GM23248 (cell line): ENCODE measurements at regions not wholly inside any gene's neighbourhood (a gene's known extent, or its start where the extent isn't known, plus 50 kb on each side); places are given as distances from the start of the nearest gene placed in this dataset.

Experiments used
- DNase-seq: peaks from one replicate; pipeline ENCODE4 v3.0.0-alpha.2; 2015
- H2AFZ ChIP-seq: fragments of 200-600 bp; sonication (generic); 2 replicates; pipeline ENCODE4 v1.6.1; 2016; ENCODE audit warnings: antibody characterized with exemption
- H3F3A ChIP-seq: fragments of 200-600 bp; sonication (generic); 2 replicates; pipeline ENCODE4 v1.6.1; 2016; ENCODE audit warnings: mild to moderate bottlenecking, antibody characterized with exemption, mixed run types; ENCODE audit not compliant: insufficient read depth
- H3K27ac ChIP-seq: fragments of 200-600 bp; sonication (generic); 2 replicates; pipeline ENCODE4 v1.5.1; 2016; ENCODE audit warnings: mild to moderate bottlenecking
- H3K27me3 ChIP-seq: fragments of 200-600 bp; sonication (generic); replicated peaks from 2 replicates; pipeline ENCODE4 v1.6.1; 2016; ENCODE audit warnings: mild to moderate bottlenecking; ENCODE audit not compliant: insufficient read depth
- H3K36me3 ChIP-seq: fragments of 200-600 bp; sonication (generic); 2 replicates; pipeline ENCODE4 v1.6.1; 2016; ENCODE audit warnings: low read depth, mild to moderate bottlenecking
- H3K4me1 ChIP-seq: fragments of 200-600 bp; sonication (generic); 2 replicates; pipeline ENCODE4 v1.6.1; 2016; ENCODE audit warnings: mild to moderate bottlenecking; ENCODE audit not compliant: insufficient read depth
- H3K4me2 ChIP-seq: fragments of 200-600 bp; sonication (generic); one replicate; pipeline ENCODE4 v1.6.1; 2016; ENCODE audit warnings: mild to moderate bottlenecking; ENCODE audit not compliant: unreplicated experiment
- H3K4me3 ChIP-seq: fragments of 200-600 bp; sonication (generic); 2 replicates; pipeline ENCODE4 v1.5.1; 2016; ENCODE audit warnings: mild to moderate bottlenecking
- H3K79me2 ChIP-seq: fragments of 200-600 bp; sonication (generic); 2 replicates; pipeline ENCODE4 v1.6.1; 2016; ENCODE audit warnings: mild to moderate bottlenecking; ENCODE audit not compliant: insufficient read depth
- H3K9ac ChIP-seq: fragments of 200-600 bp; sonication (generic); 2 replicates; pipeline ENCODE4 v1.6.1; 2016; ENCODE audit warnings: mild to moderate bottlenecking
- H3K9me2 ChIP-seq: fragments of 200-600 bp; sonication (generic); 2 replicates; pipeline ENCODE4 v1.6.1; 2016; ENCODE audit warnings: mixed run types, mild to moderate bottlenecking, moderate library complexity; ENCODE audit not compliant: insufficient read depth
- H3K9me3 ChIP-seq: fragments of 200-600 bp; sonication (generic); one replicate; pipeline ENCODE4 v1.6.1; 2017; ENCODE audit warnings: low read depth
- H4K20me1 ChIP-seq: fragments of 200-600 bp; sonication (generic); 2 replicates; pipeline ENCODE4 v1.6.0; 2016; ENCODE audit not compliant: insufficient read depth
- EZH2 ChIP-seq: fragments of 200-600 bp; sonication (generic); IDR thresholded peaks from 2 replicates; pipeline ENCODE4 v1.6.1; 2018; ENCODE audit warnings: antibody characterized with exemption, mild to moderate bottlenecking; ENCODE audit not compliant: insufficient read depth, poor library complexity, severe bottlenecking
- EZH2phosphoT487 ChIP-seq: fragments of 200-600 bp; sonication (generic); IDR thresholded peaks from 2 replicates; pipeline ENCODE4 v1.6.1; 2018; ENCODE audit warnings: antibody characterized with exemption, moderate library complexity, mild to moderate bottlenecking, low read depth; ENCODE audit not compliant: insufficient read depth
- WGBS, 2 experiments: methylation state at CpG; one replicate each; pipeline ENCODE4 v1.1.6; 2015 to 2017; ENCODE audit warnings: low lambda C conversion rate in 2 of 2, low coverage in 1 of 2; ENCODE audit errors: missing lambda C conversion rate in 2 of 2; 5-methylcytosine and 5-hydroxymethylcytosine counted together
- in situ Hi-C: fragments of 300-500 bp; cut with MboI; formaldehyde crosslinking; loops from 2 replicates; pipeline ENCODE4 v1.15.0; 2020

GRCh38 chr4:153912301-153912700, 123.4 kb upstream of the SFRP2 start:
- no peak for DNase-seq

GRCh38 chr4:153909672-153910071, 120.8 kb upstream of the SFRP2 start:
- TF ChIP-seq EZH2phosphoT487 (no peak), EZH2 (no peak)
- Histone ChIP-seq H3K9me2 (no peaks in the 10 kb centered on the region), H3K4me2 (no peak overlapping the region), H2AFZ (no peak overlapping the region), H3K4me1 (no peaks in the 10 kb centered on the region), H3K9me3 (no peaks in the 10 kb centered on the region), H3K4me3 (no peak overlapping the region), H3K36me3 (no peaks in the 10 kb centered on the region), H3K79me2 (no peaks in the 10 kb centered on the region), H4K20me1 (no peaks in the 10 kb centered on the region), H3F3A (no peaks in the 10 kb centered on the region), H3K27ac (no peak overlapping the region), H3K9ac (no peak overlapping the region), H3K27me3 (no peaks in the 10 kb centered on the region)
- 0 to 9% methylated on average over 1 of the region's 1 CpG for WGBS, 2 experiments
- no peak for DNase-seq
- in situ Hi-C loops = no loop called here

More at GRCh38 chr4:153912301-153912700, 123.4 kb upstream of the SFRP2 start:
- Histone ChIP-seq H2AFZ (no peak overlapping the region), H3K9me3 (no peaks in the 10 kb centered on the region), H3F3A (no peaks in the 10 kb centered on the region), H3K4me2 (no peak overlapping the region), H3K9ac (no peak overlapping the region), H3K27ac (no peak overlapping the region), H3K4me1 (no peaks in the 10 kb centered on the region), H3K79me2 (no peaks in the 10 kb centered on the region), H3K36me3 (no peaks in the 10 kb centered on the region), H3K27me3 (no peaks in the 10 kb centered on the region), H4K20me1 (no peaks in the 10 kb centered on the region), H3K4me3 (no peak overlapping the region), H3K9me2 (no peaks in the 10 kb centered on the region)
- in situ Hi-C loops = no loop called here
- no peak for TF ChIP-seq EZH2phosphoT487
- no peak for TF ChIP-seq EZH2

DNA sequence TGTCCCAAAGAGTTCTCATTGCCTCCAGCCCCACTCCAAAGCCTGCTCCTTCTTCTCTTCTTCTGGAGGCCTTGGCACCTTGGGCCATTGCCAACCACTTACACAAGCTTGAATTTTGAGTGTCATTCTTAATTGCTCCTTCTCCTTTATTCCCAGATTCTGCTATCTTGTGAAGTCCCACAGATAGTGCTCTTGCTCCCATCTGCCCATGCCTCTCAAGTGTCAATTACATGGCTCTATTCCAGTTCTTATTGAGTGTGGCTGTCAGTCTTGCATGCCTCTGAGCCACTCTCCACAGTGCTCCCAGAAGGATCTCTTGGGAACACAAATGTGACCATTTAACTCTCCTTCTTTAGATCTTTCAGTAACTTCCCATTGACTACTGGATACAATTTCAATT, 117.3 kb upstream of the SFRP2 start:
- no peak for TF ChIP-seq EZH2
- TF ChIP-seq EZH2phosphoT487 = no peak
- in situ Hi-C loops = no loop called here
- H2AFZ ChIP-seq = no peak overlapping the region
- no peaks in the 10 kb centered on the region for H3K36me3 ChIP-seq
- no peak for DNase-seq
- H3K4me2 ChIP-seq = no peak overlapping the region
- no peak overlapping the region for H3K4me3 ChIP-seq
- no peaks in the 10 kb centered on the region for H3K9me2 ChIP-seq
- H3K9me3 ChIP-seq = no peaks in the 10 kb centered on the region
- H3K27me3 ChIP-seq = no peaks in the 10 kb centered on the region
- no peaks in the 10 kb centered on the region for H4K20me1 ChIP-seq
- no peaks in the 10 kb centered on the region for H3K79me2 ChIP-seq
- H3K9ac ChIP-seq = no peak overlapping the region
- no peak overlapping the region for H3K27ac ChIP-seq
- H3F3A ChIP-seq = no peaks in the 10 kb centered on the region
- no peaks in the 10 kb centered on the region for H3K4me1 ChIP-seq

DNA sequence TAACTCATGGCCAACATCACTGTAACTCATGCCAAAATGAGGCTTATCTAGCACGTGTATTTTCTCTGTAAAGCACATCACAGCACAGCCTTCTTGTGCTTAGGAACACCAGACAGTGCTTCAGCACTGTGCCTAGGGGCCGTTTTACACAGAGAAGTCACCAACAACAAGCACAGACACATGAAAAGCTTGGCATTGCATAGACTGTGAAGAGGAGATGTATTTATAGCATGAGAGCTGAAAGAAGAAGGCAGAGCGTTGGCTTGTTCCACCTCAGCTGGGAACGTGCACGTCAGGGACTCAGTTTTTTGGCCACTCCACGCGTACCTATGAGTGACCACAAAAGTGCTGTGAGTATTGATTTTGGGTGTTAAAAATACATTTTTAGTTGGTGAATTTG, 116.3 kb upstream of the SFRP2 start:
- H3K27me3 ChIP-seq = no peaks in the 10 kb centered on the region
- H3K79me2 ChIP-seq = no peaks in the 10 kb centered on the region
- no peak for TF ChIP-seq EZH2phosphoT487
- TF ChIP-seq EZH2 = no peak
- H3K4me2 ChIP-seq = no peak overlapping the region
- H3K36me3 ChIP-seq = no peaks in the 10 kb centered on the region
- H3K27ac ChIP-seq = no peak overlapping the region
- H3K9me3 ChIP-seq = no peaks in the 10 kb centered on the region
- 53 to 61% methylated on average over 7 of the region's 7 CpGs for WGBS, 2 experiments
- H3K4me1 ChIP-seq = no peaks in the 10 kb centered on the region
- in situ Hi-C loops = no loop called here
- H3K4me3 ChIP-seq = no peak overlapping the region
- DNase-seq = no peak
- no peaks in the 10 kb centered on the region for H3F3A ChIP-seq
- no peak overlapping the region for H2AFZ ChIP-seq
- no peak overlapping the region for H3K9ac ChIP-seq
- H4K20me1 ChIP-seq = no peaks in the 10 kb centered on the region
- no peaks in the 10 kb centered on the region for H3K9me2 ChIP-seq

- no peaks in the 10 kb centered on the region for H3K79me2 ChIP-seq
- H3K9me3 ChIP-seq = no peaks in the 10 kb centered on the region
- no peak for DNase-seq
- H3K27me3 ChIP-seq = no peaks in the 10 kb centered on the region
- H3K36me3 ChIP-seq = no peaks in the 10 kb centered on the region
- in situ Hi-C loops = no loop called here
- H3K27ac ChIP-seq = no peak overlapping the region
- WGBS, 2 experiments = 5 to 8% methylated on average over 5 of the region's 5 CpGs
- no peak overlapping the region for H3K9ac ChIP-seq
- no peaks in the 10 kb centered on the region for H3K9me2 ChIP-seq
- no peak overlapping the region for H2AFZ ChIP-seq
- H3F3A ChIP-seq = no peaks in the 10 kb centered on the region
- H4K20me1 ChIP-seq = no peaks in the 10 kb centered on the region
- H3K4me1 ChIP-seq = no peaks in the 10 kb centered on the region
- no peak overlapping the region for H3K4me2 ChIP-seq
- TF ChIP-seq EZH2phosphoT487 (no peak), EZH2 (no peak)
- no peak overlapping the region for H3K4me3 ChIP-seq
Measured at GRCh38 chr4:153904011-153904410, 115.1 kb upstream of the SFRP2 start.
